ENCODE measurements at regions not wholly inside any gene's neighbourhood (a gene's known extent, or its start where the extent isn't known, plus 50 kb on each side); places are given as distances from the start of the nearest gene placed in this dataset.

DNA sequence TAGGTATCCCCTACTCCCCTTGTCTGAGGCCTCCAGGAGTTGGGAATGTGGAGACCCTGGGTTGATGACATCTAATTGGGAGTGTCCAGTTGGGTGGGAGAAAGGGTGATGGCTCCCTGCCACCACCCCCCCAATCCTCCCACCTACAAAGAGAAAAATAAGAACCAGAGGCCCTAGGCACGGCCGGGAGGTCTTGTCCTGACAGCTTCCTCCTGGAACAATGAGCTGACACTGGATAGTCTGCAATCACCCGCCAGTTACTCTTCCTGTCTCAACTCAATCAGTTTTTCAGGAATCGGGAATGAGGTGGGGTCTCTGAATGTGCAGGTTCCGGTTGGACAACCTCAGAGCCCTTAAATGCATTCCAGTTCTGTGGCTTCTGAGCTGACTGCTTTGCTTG is 129.9 kb upstream of the MRPS22 start:
- TF ChIP-seq, protein P1, sequence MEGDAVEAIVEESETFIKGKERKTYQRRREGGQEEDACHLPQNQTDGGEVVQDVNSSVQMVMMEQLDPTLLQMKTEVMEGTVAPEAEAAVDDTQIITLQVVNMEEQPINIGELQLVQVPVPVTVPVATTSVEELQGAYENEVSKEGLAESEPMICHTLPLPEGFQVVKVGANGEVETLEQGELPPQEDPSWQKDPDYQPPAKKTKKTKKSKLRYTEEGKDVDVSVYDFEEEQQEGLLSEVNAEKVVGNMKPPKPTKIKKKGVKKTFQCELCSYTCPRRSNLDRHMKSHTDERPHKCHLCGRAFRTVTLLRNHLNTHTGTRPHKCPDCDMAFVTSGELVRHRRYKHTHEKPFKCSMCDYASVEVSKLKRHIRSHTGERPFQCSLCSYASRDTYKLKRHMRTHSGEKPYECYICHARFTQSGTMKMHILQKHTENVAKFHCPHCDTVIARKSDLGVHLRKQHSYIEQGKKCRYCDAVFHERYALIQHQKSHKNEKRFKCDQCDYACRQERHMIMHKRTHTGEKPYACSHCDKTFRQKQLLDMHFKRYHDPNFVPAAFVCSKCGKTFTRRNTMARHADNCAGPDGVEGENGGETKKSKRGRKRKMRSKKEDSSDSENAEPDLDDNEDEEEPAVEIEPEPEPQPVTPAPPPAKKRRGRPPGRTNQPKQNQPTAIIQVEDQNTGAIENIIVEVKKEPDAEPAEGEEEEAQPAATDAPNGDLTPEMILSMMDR (IDR thresholded peaks at IDR 0.05), result no peak
- TF ChIP-seq EP300 (IDR thresholded peaks at IDR 0.05), result no peak
- no peak for TF ChIP-seq POLR2A (IDR thresholded peaks at IDR 0.05)

Data from sigmoid colon (tissue), 4 donors.